ENCODE measurements at regions not wholly inside any gene's neighbourhood (a gene's known extent, or its start where the extent isn't known, plus 50 kb on each side); places are given as distances from the start of the nearest gene placed in this dataset.

- Histone ChIP-seq H2BK5ac (ENCODE audit: insufficient read length, low read length) (no peak overlapping the region), H3K4me1 (ENCODE audit: insufficient read depth, low read length) (no peaks in the 10 kb centered on the region), H2BK12ac (ENCODE audit: insufficient read length, low read depth, low read length) (no peak overlapping the region), H2AFZ (ENCODE audit: low read length) (no peak overlapping the region), H2BK120ac (ENCODE audit: low read depth, low read length, poor library complexity, severe bottlenecking) (no peak overlapping the region), H4K8ac (replicated peaks; ENCODE audit: insufficient read length, low read depth, low read length) (no peak overlapping the region), H4K5ac (ENCODE audit: insufficient read length, low read depth, low read length) (no peak overlapping the region), H3K9me3 (ENCODE audit: control insufficient read depth, low read depth, low read length) (no peaks in the 10 kb centered on the region), H3K56ac (ENCODE audit: insufficient read length, low read depth, low read length) (no peak overlapping the region), H3K9ac (ENCODE audit: extremely low read depth, insufficient read length, low read length) (no peak overlapping the region), H3K4me2 (ENCODE audit: insufficient read depth, insufficient read length, low read length) (no peak overlapping the region), H3T11ph (ENCODE audit: low read length) (no peak overlapping the region), H3K4ac (ENCODE audit: low read depth, low read length) (no peak overlapping the region), H2BK15ac (ENCODE audit: low read depth, low read length) (no peak overlapping the region), H4K20me1 (ENCODE audit: control insufficient read depth, insufficient read depth, insufficient read length) (no peaks in the 10 kb centered on the region), H3K18ac (ENCODE audit: insufficient read length, low read depth, low read length) (no peak overlapping the region), H3K14ac (ENCODE audit: insufficient read depth, low read length) (no peak overlapping the region), H2BK20ac (ENCODE audit: low read depth, low read length, poor library complexity, severe bottlenecking) (no peak overlapping the region), H2AK5ac (ENCODE audit: insufficient read length, low read length) (no peak overlapping the region), H3K79me2 (ENCODE audit: insufficient read depth, low read length) (no peaks in the 10 kb centered on the region), H3K79me1 (ENCODE audit: insufficient read depth, low read depth, low read length, poor library complexity, severe bottlenecking) (no peaks in the 10 kb centered on the region), H4K91ac (ENCODE audit: insufficient read length, low read depth, low read length) (no peak overlapping the region), H3K23ac (ENCODE audit: insufficient read length, low read depth, low read length) (no peak overlapping the region), H3K27ac (ENCODE audit: insufficient read length, low read depth, low read length) (no peak overlapping the region), H3K27me3 (ENCODE audit: insufficient read depth, low read length) (no peaks in the 10 kb centered on the region), H3K23me2 (ENCODE audit: insufficient read length, low read depth, low read length, poor library complexity, severe bottlenecking) (no peaks in the 10 kb centered on the region)
- no CpG with 5 or more reads among the region's 10 CpGs for WGBS (ENCODE audit: extremely low coverage, insufficient read length, low lambda C conversion rate)
- Mint-ChIP-seq H3K27ac (no peak overlapping the region), H3K9me3 (no peaks in the 10 kb centered on the region; a peak in 1 of 5 replicates), H3K27me3 (ENCODE audit: low read depth) (peaks cover 5% of the 10 kb centered on the region), H3K4me1 (peaks cover 29 to 33% of the 10 kb centered on the region in 2 experiments), H3K36me3 (ENCODE audit: insufficient read depth in 1 of 3, low read depth in 3 of 3) (no peaks in the 10 kb centered on the region), H3K4me3 (no peak overlapping the region)
- DNase-seq, result peak; percentile 4
- TF ChIP-seq, protein P1, sequence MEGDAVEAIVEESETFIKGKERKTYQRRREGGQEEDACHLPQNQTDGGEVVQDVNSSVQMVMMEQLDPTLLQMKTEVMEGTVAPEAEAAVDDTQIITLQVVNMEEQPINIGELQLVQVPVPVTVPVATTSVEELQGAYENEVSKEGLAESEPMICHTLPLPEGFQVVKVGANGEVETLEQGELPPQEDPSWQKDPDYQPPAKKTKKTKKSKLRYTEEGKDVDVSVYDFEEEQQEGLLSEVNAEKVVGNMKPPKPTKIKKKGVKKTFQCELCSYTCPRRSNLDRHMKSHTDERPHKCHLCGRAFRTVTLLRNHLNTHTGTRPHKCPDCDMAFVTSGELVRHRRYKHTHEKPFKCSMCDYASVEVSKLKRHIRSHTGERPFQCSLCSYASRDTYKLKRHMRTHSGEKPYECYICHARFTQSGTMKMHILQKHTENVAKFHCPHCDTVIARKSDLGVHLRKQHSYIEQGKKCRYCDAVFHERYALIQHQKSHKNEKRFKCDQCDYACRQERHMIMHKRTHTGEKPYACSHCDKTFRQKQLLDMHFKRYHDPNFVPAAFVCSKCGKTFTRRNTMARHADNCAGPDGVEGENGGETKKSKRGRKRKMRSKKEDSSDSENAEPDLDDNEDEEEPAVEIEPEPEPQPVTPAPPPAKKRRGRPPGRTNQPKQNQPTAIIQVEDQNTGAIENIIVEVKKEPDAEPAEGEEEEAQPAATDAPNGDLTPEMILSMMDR (conservative IDR thresholded peaks at IDR 0.05), result no peak
Measured at GRCh38 chr9:16267281-16268066, 603.0 kb downstream of the BNC2 start.
